Suprapubic skin (tissue), 4 donors: ENCODE measurements at regions not wholly inside any gene's neighbourhood (a gene's known extent, or its start where the extent isn't known, plus 50 kb on each side); places are given as distances from the start of the nearest gene placed in this dataset.

Experiments
- DNase-seq, 2 donors: peaks; one replicate each; pipeline ENCODE4 v3.0.0-alpha.2; 2019; ENCODE audit warnings: low spot score in 2 of 2
- H3K27ac ChIP-seq: fragments of 200-600 bp; sonication (generic); one replicate; pipeline ENCODE4 v1.5.1; 2019
- H3K27me3 ChIP-seq: fragments of 200-600 bp; sonication (generic); one replicate; pipeline ENCODE4 v1.5.1; 2019
- H3K36me3 ChIP-seq: fragments of 200-600 bp; sonication (generic); one replicate; pipeline ENCODE4 v1.5.1; 2019
- H3K4me1 ChIP-seq: fragments of 200-600 bp; sonication (generic); one replicate; pipeline ENCODE4 v1.5.1; 2019
- H3K4me3 ChIP-seq: fragments of 200-600 bp; sonication (generic); one replicate; pipeline ENCODE4 v1.5.1; 2019; ENCODE audit warnings: mild to moderate bottlenecking
- H3K9me3 ChIP-seq: fragments of 200-600 bp; sonication (generic); one replicate; pipeline ENCODE4 v1.5.1; 2019
- CTCF ChIP-seq, 2 donors: fragments of 200-600 bp in 1 of 2; fragments of 450-650 bp in 1 of 2; sonication (generic) in 1 of 2; IDR thresholded peaks; one replicate each; pipeline ENCODE4 v1.5.1; 2016 to 2019; ENCODE audit warnings: antibody characterized with exemption in 2 of 2, mild to moderate bottlenecking in 1 of 2, moderate library complexity in 1 of 2
- EP300 ChIP-seq: sonication (generic); formaldehyde crosslinking; IDR thresholded peaks from one replicate; pipeline ENCODE4 v1.6.1; 2017; ENCODE audit warnings: antibody characterized with exemption
- POLR2A ChIP-seq, 2 donors: fragments of 450-650 bp; IDR thresholded peaks; one replicate each; pipeline ENCODE4 v1.6.1; 2017; ENCODE audit warnings: antibody characterized with exemption in 2 of 2, mild to moderate bottlenecking in 2 of 2, moderate library complexity in 2 of 2
- POLR2AphosphoS5 ChIP-seq, 3 donors: sonication (generic); formaldehyde crosslinking; IDR thresholded peaks; one replicate each; pipeline ENCODE4 v1.6.1; 2017; ENCODE audit warnings: antibody characterized with exemption in 3 of 3
- WGBS: methylation state at CpG from one replicate; pipeline ENCODE4 v1.1.5; 2018; 5-methylcytosine and 5-hydroxymethylcytosine counted together

- TF ChIP-seq POLR2A (IDR thresholded peaks at IDR 0.05), result no peak
- TF ChIP-seq EP300, result no peak
- no peak for TF ChIP-seq POLR2AphosphoS5 (IDR thresholded peaks at IDR 0.05)
- TF ChIP-seq CTCF (IDR thresholded peaks at IDR 0.05), result no peak
- Histone ChIP-seq H3K27ac (no peak overlapping the region), H3K27me3 (no peaks in the 10 kb centered on the region), H3K4me1 (peaks cover 6% of the 10 kb centered on the region), H3K9me3 (no peaks in the 10 kb centered on the region), H3K36me3 (no peaks in the 10 kb centered on the region), H3K4me3 (no peak overlapping the region)
- no peak for DNase-seq
- 50% methylated on average over 1 of the region's 1 CpG for WGBS
These were observed 134.4 kb upstream of the TOP1 start for GRCh38 chr20:40894237-40894630.

- TF ChIP-seq EP300 (no peak), POLR2A (IDR thresholded peaks at IDR 0.05) (no peak), CTCF (IDR thresholded peaks at IDR 0.05) (no peak), POLR2AphosphoS5 (IDR thresholded peaks at IDR 0.05) (no peak)
- no peaks in the 10 kb centered on the region for H3K9me3 ChIP-seq
- 85% methylated on average over 2 of the region's 3 CpGs for WGBS
- peaks cover 6% of the 10 kb centered on the region for H3K4me1 ChIP-seq
- no peaks in the 10 kb centered on the region for H3K36me3 ChIP-seq
- no peaks in the 10 kb centered on the region for H3K27me3 ChIP-seq
- H3K27ac ChIP-seq, result no peak overlapping the region
- no peak overlapping the region for H3K4me3 ChIP-seq
- no peak for DNase-seq
These were observed 133.4 kb upstream of the TOP1 start for GRCh38 chr20:40895182-40895581.

- no peak for DNase-seq
- Histone ChIP-seq H3K9me3 (no peaks in the 10 kb centered on the region), H3K36me3 (no peaks in the 10 kb centered on the region), H3K4me1 (peaks cover 6% of the 10 kb centered on the region), H3K27ac (no peak overlapping the region), H3K4me3 (no peak overlapping the region), H3K27me3 (no peaks in the 10 kb centered on the region)
- WGBS, result 70% methylated on average over 10 of the region's 10 CpGs
- no peak for TF ChIP-seq CTCF (IDR thresholded peaks at IDR 0.05)
- no peak for TF ChIP-seq EP300
- TF ChIP-seq POLR2AphosphoS5 (IDR thresholded peaks at IDR 0.05), result no peak
- TF ChIP-seq POLR2A (IDR thresholded peaks at IDR 0.05), result no peak
These were observed 131.6 kb upstream of the TOP1 start for GRCh38 chr20:40896814-40897700.

GRCh38 chr20:40899344-40899743 lies 129.3 kb upstream of the TOP1 start:
- TF ChIP-seq POLR2AphosphoS5 (IDR thresholded peaks at IDR 0.05), result no peak
- no peak for TF ChIP-seq EP300
- TF ChIP-seq CTCF (IDR thresholded peaks at IDR 0.05), result no peak
- no peak for TF ChIP-seq POLR2A (IDR thresholded peaks at IDR 0.05)
- 58% methylated on average over 2 of the region's 2 CpGs for WGBS
- no peak for DNase-seq

GRCh38 chr20:40900666-40901215 lies 127.9 kb upstream of the TOP1 start:
- TF ChIP-seq POLR2A (IDR thresholded peaks at IDR 0.05) (no peak), CTCF (IDR thresholded peaks at IDR 0.05) (no peak), EP300 (no peak), POLR2AphosphoS5 (IDR thresholded peaks at IDR 0.05) (no peak)
- H3K36me3 ChIP-seq, result no peaks in the 10 kb centered on the region
- H3K9me3 ChIP-seq, result no peaks in the 10 kb centered on the region
- no peaks in the 10 kb centered on the region for H3K27me3 ChIP-seq
- no peak overlapping the region for H3K4me3 ChIP-seq
- WGBS, result 89% methylated on average over 2 of the region's 2 CpGs
- no peak overlapping the region for H3K27ac ChIP-seq
- DNase-seq, result no peak
- no peaks in the 10 kb centered on the region for H3K4me1 ChIP-seq

More at GRCh38 chr20:40899344-40899743, 129.3 kb upstream of the TOP1 start:
- Histone ChIP-seq H3K36me3 (no peaks in the 10 kb centered on the region), H3K4me3 (no peak overlapping the region), H3K9me3 (no peaks in the 10 kb centered on the region), H3K4me1 (no peaks in the 10 kb centered on the region), H3K27ac (no peak overlapping the region), H3K27me3 (no peaks in the 10 kb centered on the region)
